GM23338 (cell line): ENCODE measurements at regions not wholly inside any gene's neighbourhood (a gene's known extent, or its start where the extent isn't known, plus 50 kb on each side); places are given as distances from the start of the nearest gene placed in this dataset.

Source experiments
- ATAC-seq: fragments of 200-7000 bp; cut with Tn5 transposase; 3 replicates; pipeline ENCODE4 v1.9.1; 2020
- DNase-seq: peaks from one replicate; pipeline ENCODE4 v3.0.0-alpha.2; 2015; ENCODE audit warnings: low spot score
- H2AFZ ChIP-seq: fragments of 200-600 bp; sonication (generic); 2 replicates; pipeline ENCODE4 v1.8.0; 2016; ENCODE audit warnings: antibody characterized with exemption, mild to moderate bottlenecking, moderate library complexity
- H3F3A ChIP-seq: fragments of 200-600 bp; sonication (generic); replicated peaks from 2 replicates; pipeline ENCODE4 v1.8.0; 2017; ENCODE audit warnings: antibody characterized with exemption, mixed run types, low read depth
- H3K27ac ChIP-seq: fragments of 200-600 bp; sonication (generic); 2 replicates; pipeline ENCODE4 v1.6.1; 2016; ENCODE audit warnings: low read depth
- H3K27me3 ChIP-seq: fragments of 200-600 bp; sonication (generic); 2 replicates; pipeline ENCODE4 v1.8.0; 2016; ENCODE audit warnings: mild to moderate bottlenecking, mixed run types, moderate library complexity; ENCODE audit not compliant: insufficient read depth
- H3K36me3 ChIP-seq: fragments of 200-600 bp; sonication (generic); 2 replicates; pipeline ENCODE4 v1.8.0; 2016; ENCODE audit warnings: mild to moderate bottlenecking; ENCODE audit not compliant: insufficient read depth
- H3K4me1 ChIP-seq: fragments of 200-600 bp; sonication (generic); 2 replicates; pipeline ENCODE4 v1.8.0; 2016; ENCODE audit warnings: mild to moderate bottlenecking, moderate library complexity; ENCODE audit not compliant: insufficient read depth
- H3K4me2 ChIP-seq: fragments of 200-600 bp; sonication (generic); 2 replicates; pipeline ENCODE4 v1.7.1; 2017; ENCODE audit warnings: mixed run types
- H3K4me3 ChIP-seq: fragments of 200-600 bp; sonication (generic); 2 replicates; pipeline ENCODE4 v1.6.1; 2016; ENCODE audit warnings: mixed run types
- H3K79me2 ChIP-seq: fragments of 200-600 bp; sonication (generic); replicated peaks from 2 replicates; pipeline ENCODE4 v1.8.0; 2017; ENCODE audit warnings: mild to moderate bottlenecking; ENCODE audit not compliant: insufficient read depth
- H3K9me2 ChIP-seq: fragments of 200-600 bp; sonication (generic); 2 replicates; pipeline ENCODE4 v1.8.0; 2017; ENCODE audit not compliant: insufficient read depth
- H4K20me1 ChIP-seq: fragments of 200-600 bp; sonication (generic); replicated peaks from 2 replicates; pipeline ENCODE4 v1.8.0; 2017; ENCODE audit warnings: mild to moderate bottlenecking; ENCODE audit not compliant: insufficient read depth
- H3K27ac Mint-ChIP-seq: 2 replicates; pipeline ENCODE4 v1.8.0; 2020; ENCODE audit warnings: inconsistent platforms, mild to moderate bottlenecking, moderate library complexity, mixed read lengths
- H3K27me3 Mint-ChIP-seq: 3 replicates; pipeline ENCODE4 v1.8.0; 2022; ENCODE audit warnings: low read depth, mild to moderate bottlenecking, moderate library complexity, mixed read lengths, inconsistent platforms; ENCODE audit not compliant: insufficient read depth, poor library complexity
- H3K36me3 Mint-ChIP-seq: 3 replicates; pipeline ENCODE4 v1.8.0; 2021; ENCODE audit warnings: low read depth, mild to moderate bottlenecking, inconsistent platforms, moderate library complexity, mixed read lengths
- H3K4me1 Mint-ChIP-seq: 3 replicates; pipeline ENCODE4 v1.8.0; 2020; ENCODE audit warnings: mild to moderate bottlenecking, inconsistent platforms, mixed read lengths
- H3K4me3 Mint-ChIP-seq: 3 replicates; pipeline ENCODE4 v1.8.0; 2021; ENCODE audit warnings: moderate library complexity, mild to moderate bottlenecking, inconsistent platforms, mixed read lengths
- H3K9me3 Mint-ChIP-seq: 3 replicates; pipeline ENCODE4 v1.8.0; 2020; ENCODE audit warnings: moderate library complexity, mild to moderate bottlenecking, inconsistent platforms, mixed read lengths
- CREB1 ChIP-seq: fragments of 250-450 bp; sonication (Bioruptor Pico); IDR thresholded peaks from 2 replicates; pipeline ENCODE4 v1.5.0; 2020; ENCODE audit warnings: low read depth, mild to moderate bottlenecking, moderate library complexity
- EZH2phosphoT487 ChIP-seq: fragments of 200-600 bp; sonication (generic); IDR thresholded peaks from one replicate; pipeline ENCODE4 v1.8.1; 2018; ENCODE audit warnings: antibody characterized with exemption; ENCODE audit not compliant: unreplicated experiment
- JUNB ChIP-seq: IDR thresholded peaks from one replicate; pipeline ENCODE4 v1.6.1; 2016; ENCODE audit warnings: antibody characterized with exemption; ENCODE audit not compliant: unreplicated experiment
- NANOG ChIP-seq: IDR thresholded peaks from 2 replicates; pipeline ENCODE4 v1.6.1; 2016; ENCODE audit warnings: antibody characterized with exemption, borderline replicate concordance
- POLR2AphosphoS5 ChIP-seq: IDR thresholded peaks from 2 replicates; pipeline ENCODE4 v1.6.1; 2016; ENCODE audit warnings: antibody characterized with exemption, low read depth
- STAT1 ChIP-seq: IDR thresholded peaks from one replicate; pipeline ENCODE4 v1.6.1; 2016; ENCODE audit warnings: antibody characterized with exemption; ENCODE audit not compliant: unreplicated experiment
- ZNF114 ChIP-seq: fragments of 250-450 bp; sonication (Bioruptor Pico); IDR thresholded peaks from 2 replicates; pipeline ENCODE4 v1.5.0; 2020; ENCODE audit warnings: mild to moderate bottlenecking, moderate library complexity
- ZNF331 ChIP-seq: fragments of 250-450 bp; sonication (Bioruptor Pico); IDR thresholded peaks from 2 replicates; pipeline ENCODE4 v1.5.0; 2020; ENCODE audit warnings: low read depth, mild to moderate bottlenecking, moderate library complexity
- TF ChIP-seq, protein P1 (sequence below): IDR thresholded peaks from one replicate; pipeline ENCODE4 v1.6.1; 2018; ENCODE audit warnings: antibody characterized with exemption; ENCODE audit not compliant: unreplicated experiment
- TF ChIP-seq, protein P2 (sequence below), 2 experiments: fragments of 200-600 bp in 1 of 2; sonication (generic) in 1 of 2; conservative IDR thresholded peaks; 2 replicates each; pipeline versions ENCODE4 v1.5.1 to v1.6.1; 2016 to 2017; ENCODE audit warnings: antibody characterized with exemption in 2 of 2, low read depth in 2 of 2, mild to moderate bottlenecking in 2 of 2, moderate library complexity in 1 of 2
- TF ChIP-seq, protein P3 (sequence below): fragments of 250-450 bp; sonication (Bioruptor Pico); IDR thresholded peaks from 2 replicates; pipeline ENCODE4 v1.5.0; 2020; ENCODE audit warnings: mild to moderate bottlenecking, moderate library complexity

- TF ChIP-seq, protein P1, sequence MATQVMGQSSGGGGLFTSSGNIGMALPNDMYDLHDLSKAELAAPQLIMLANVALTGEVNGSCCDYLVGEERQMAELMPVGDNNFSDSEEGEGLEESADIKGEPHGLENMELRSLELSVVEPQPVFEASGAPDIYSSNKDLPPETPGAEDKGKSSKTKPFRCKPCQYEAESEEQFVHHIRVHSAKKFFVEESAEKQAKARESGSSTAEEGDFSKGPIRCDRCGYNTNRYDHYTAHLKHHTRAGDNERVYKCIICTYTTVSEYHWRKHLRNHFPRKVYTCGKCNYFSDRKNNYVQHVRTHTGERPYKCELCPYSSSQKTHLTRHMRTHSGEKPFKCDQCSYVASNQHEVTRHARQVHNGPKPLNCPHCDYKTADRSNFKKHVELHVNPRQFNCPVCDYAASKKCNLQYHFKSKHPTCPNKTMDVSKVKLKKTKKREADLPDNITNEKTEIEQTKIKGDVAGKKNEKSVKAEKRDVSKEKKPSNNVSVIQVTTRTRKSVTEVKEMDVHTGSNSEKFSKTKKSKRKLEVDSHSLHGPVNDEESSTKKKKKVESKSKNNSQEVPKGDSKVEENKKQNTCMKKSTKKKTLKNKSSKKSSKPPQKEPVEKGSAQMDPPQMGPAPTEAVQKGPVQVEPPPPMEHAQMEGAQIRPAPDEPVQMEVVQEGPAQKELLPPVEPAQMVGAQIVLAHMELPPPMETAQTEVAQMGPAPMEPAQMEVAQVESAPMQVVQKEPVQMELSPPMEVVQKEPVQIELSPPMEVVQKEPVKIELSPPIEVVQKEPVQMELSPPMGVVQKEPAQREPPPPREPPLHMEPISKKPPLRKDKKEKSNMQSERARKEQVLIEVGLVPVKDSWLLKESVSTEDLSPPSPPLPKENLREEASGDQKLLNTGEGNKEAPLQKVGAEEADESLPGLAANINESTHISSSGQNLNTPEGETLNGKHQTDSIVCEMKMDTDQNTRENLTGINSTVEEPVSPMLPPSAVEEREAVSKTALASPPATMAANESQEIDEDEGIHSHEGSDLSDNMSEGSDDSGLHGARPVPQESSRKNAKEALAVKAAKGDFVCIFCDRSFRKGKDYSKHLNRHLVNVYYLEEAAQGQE: no peak
- TF ChIP-seq STAT1 (no peak), NANOG (no peak), JUNB (no peak), CREB1 (no peak), ZNF331 (no peak), ZNF114 (CRISPR knock-in tag) (no peak), EZH2phosphoT487 (no peak)
- TF ChIP-seq, protein P2, sequence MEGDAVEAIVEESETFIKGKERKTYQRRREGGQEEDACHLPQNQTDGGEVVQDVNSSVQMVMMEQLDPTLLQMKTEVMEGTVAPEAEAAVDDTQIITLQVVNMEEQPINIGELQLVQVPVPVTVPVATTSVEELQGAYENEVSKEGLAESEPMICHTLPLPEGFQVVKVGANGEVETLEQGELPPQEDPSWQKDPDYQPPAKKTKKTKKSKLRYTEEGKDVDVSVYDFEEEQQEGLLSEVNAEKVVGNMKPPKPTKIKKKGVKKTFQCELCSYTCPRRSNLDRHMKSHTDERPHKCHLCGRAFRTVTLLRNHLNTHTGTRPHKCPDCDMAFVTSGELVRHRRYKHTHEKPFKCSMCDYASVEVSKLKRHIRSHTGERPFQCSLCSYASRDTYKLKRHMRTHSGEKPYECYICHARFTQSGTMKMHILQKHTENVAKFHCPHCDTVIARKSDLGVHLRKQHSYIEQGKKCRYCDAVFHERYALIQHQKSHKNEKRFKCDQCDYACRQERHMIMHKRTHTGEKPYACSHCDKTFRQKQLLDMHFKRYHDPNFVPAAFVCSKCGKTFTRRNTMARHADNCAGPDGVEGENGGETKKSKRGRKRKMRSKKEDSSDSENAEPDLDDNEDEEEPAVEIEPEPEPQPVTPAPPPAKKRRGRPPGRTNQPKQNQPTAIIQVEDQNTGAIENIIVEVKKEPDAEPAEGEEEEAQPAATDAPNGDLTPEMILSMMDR (conservative IDR thresholded peaks at IDR 0.05; ENCODE audit: low read depth in 2 of 2): no peak
These were observed 221.5 kb downstream of the TFCP2L1 start (continued) for GRCh38 chr2:121063471-121063870.

DNA sequence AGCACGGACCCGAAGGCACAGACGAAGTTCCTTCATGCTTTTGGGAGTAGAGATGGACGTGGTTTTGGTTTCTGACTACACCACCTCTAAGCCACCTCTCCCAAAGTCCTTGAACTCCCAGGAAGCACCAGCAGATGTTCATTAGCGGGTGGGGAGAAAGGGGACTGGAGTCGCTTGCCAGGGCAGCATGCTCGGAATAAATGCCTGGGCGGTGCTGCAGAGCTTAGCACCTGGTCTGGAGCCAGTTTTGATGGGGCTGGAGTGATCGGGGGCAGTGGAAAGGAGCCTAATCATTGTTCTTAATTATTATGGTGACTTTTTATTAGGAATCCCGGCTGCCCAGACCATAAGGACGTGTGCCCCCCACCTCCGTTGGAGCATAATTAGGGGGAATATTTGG is 220.8 kb downstream of the TFCP2L1 start:
- 0 out of 2 replicates have a peak, but pooled peaks cover 4% of the 10 kb centered on the region for H3K4me1 ChIP-seq
- H3K4me3 Mint-ChIP-seq: no peak overlapping the region
- TF ChIP-seq CREB1 (no peak), EZH2phosphoT487 (no peak), JUNB (no peak), ZNF331 (no peak), POLR2AphosphoS5 (no peak), ZNF114 (CRISPR knock-in tag) (no peak)
- TF ChIP-seq, protein P3, sequence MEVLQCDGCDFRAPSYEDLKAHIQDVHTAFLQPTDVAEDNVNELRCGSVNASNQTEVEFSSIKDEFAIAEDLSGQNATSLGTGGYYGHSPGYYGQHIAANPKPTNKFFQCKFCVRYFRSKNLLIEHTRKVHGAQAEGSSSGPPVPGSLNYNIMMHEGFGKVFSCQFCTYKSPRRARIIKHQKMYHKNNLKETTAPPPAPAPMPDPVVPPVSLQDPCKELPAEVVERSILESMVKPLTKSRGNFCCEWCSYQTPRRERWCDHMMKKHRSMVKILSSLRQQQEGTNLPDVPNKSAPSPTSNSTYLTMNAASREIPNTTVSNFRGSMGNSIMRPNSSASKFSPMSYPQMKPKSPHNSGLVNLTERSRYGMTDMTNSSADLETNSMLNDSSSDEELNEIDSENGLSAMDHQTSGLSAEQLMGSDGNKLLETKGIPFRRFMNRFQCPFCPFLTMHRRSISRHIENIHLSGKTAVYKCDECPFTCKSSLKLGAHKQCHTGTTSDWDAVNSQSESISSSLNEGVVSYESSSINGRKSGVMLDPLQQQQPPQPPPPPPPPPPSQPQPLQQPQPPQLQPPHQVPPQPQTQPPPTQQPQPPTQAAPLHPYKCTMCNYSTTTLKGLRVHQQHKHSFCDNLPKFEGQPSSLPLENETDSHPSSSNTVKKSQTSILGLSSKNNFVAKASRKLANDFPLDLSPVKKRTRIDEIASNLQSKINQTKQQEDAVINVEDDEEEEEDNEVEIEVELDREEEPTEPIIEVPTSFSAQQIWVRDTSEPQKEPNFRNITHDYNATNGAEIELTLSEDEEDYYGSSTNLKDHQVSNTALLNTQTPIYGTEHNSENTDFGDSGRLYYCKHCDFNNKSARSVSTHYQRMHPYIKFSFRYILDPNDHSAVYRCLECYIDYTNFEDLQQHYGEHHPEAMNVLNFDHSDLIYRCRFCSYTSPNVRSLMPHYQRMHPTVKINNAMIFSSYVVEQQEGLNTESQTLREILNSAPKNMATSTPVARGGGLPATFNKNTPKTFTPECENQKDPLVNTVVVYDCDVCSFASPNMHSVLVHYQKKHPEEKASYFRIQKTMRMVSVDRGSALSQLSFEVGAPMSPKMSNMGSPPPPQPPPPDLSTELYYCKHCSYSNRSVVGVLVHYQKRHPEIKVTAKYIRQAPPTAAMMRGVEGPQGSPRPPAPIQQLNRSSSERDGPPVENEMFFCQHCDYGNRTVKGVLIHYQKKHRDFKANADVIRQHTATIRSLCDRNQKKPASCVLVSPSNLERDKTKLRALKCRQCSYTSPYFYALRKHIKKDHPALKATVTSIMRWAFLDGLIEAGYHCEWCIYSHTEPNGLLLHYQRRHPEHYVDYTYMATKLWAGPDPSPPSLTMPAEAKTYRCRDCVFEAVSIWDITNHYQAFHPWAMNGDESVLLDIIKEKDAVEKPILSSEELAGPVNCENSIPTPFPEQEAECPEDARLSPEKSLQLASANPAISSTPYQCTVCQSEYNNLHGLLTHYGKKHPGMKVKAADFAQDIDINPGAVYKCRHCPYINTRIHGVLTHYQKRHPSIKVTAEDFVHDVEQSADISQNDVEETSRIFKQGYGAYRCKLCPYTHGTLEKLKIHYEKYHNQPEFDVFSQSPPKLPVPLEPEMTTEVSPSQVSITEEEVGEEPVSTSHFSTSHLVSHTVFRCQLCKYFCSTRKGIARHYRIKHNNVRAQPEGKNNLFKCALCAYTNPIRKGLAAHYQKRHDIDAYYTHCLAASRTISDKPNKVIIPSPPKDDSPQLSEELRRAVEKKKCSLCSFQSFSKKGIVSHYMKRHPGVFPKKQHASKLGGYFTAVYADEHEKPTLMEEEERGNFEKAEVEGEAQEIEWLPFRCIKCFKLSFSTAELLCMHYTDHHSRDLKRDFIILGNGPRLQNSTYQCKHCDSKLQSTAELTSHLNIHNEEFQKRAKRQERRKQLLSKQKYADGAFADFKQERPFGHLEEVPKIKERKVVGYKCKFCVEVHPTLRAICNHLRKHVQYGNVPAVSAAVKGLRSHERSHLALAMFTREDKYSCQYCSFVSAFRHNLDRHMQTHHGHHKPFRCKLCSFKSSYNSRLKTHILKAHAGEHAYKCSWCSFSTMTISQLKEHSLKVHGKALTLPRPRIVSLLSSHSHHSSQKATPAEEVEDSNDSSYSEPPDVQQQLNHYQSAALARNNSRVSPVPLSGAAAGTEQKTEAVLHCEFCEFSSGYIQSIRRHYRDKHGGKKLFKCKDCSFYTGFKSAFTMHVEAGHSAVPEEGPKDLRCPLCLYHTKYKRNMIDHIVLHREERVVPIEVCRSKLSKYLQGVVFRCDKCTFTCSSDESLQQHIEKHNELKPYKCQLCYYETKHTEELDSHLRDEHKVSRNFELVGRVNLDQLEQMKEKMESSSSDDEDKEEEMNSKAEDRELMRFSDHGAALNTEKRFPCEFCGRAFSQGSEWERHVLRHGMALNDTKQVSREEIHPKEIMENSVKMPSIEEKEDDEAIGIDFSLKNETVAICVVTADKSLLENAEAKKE: no peak

More for the DNA sequence above, 220.8 kb downstream of the TFCP2L1 start:
- peaks cover 13% of the 10 kb centered on the region for H3K4me1 Mint-ChIP-seq
- no peak overlapping the region for H3K27ac Mint-ChIP-seq
- Histone ChIP-seq H3K4me2 (no peak overlapping the region), H3K27me3 (no peaks in the 10 kb centered on the region), H3K79me2 (no peaks in the 10 kb centered on the region), H3K4me3 (no peak overlapping the region), H3K27ac (no peak overlapping the region), H3F3A (no peaks in the 10 kb centered on the region), H2AFZ (no peak overlapping the region), H4K20me1 (no peaks in the 10 kb centered on the region; the same call in 1 of the 2 replicates), H3K36me3 (no peaks in the 10 kb centered on the region), H3K9me2 (no peaks in the 10 kb centered on the region)
- no peaks in the 10 kb centered on the region for H3K36me3 Mint-ChIP-seq
- DNase-seq: no peak
- peaks cover 34% of the 10 kb centered on the region for H3K27me3 Mint-ChIP-seq
- no peaks in the 10 kb centered on the region for H3K9me3 Mint-ChIP-seq
- no peak for ATAC-seq
